IMR-90 (cell line): ENCODE measurements at regions not wholly inside any gene's neighbourhood (a gene's known extent, or its start where the extent isn't known, plus 50 kb on each side); places are given as distances from the start of the nearest gene placed in this dataset.

Source experiments
- ATAC-seq: fragments of 200-7000 bp; cut with Tn5 transposase; 2 replicates; pipeline ENCODE4 v1.9.1; 2020; ENCODE audit warnings: low read depth, mild to moderate bottlenecking, moderate library complexity
- BruUV-seq: library from RNA; stranded (reverse); fragments of 400-500 nt; replicated peaks from 2 replicates; lab custom pipeline; 2021; lab: Mats Ljungman, UMichigan
- CTCF ChIA-PET: fragments of 300-600 bp; formaldehyde crosslinking; extraction: SDS; loops from one replicate; lab custom pipeline; 2021; ENCODE audit warnings: antibody characterized with exemption; lab: Yijun Ruan, JAX
- POLR2A ChIA-PET: fragments of 300-600 bp; sonication (Branson Sonifier 250); formaldehyde crosslinking; loops from one replicate; lab custom pipeline; 2022; ENCODE audit warnings: antibody characterized with exemption; ENCODE audit not compliant: unreplicated experiment; lab: Charles Lee
- DNase-seq: peaks from one replicate; pipeline ENCODE4 v3.0.0; 2013
- H2AFZ ChIP-seq: replicated peaks from 2 replicates; pipeline ENCODE3; 2013; ENCODE audit warnings: low read length, mild to moderate bottlenecking; ENCODE audit not compliant: poor library complexity
- H2AK5ac ChIP-seq: 2 replicates; pipeline ENCODE4 v1.6.1; 2013; ENCODE audit warnings: low read depth, low read length, inconsistent platforms
- H2AK9ac ChIP-seq: replicated peaks from 2 replicates; pipeline ENCODE3; 2013; ENCODE audit warnings: mild to moderate bottlenecking, low read depth, low read length, moderate library complexity; ENCODE audit not compliant: poor library complexity
- H2BK120ac ChIP-seq: 2 replicates; pipeline ENCODE4 v1.6.1; 2013; ENCODE audit warnings: low read depth, low read length, inconsistent platforms
- H2BK15ac ChIP-seq: 3 replicates; pipeline ENCODE4 v1.6.1; 2013; ENCODE audit warnings: low read depth, low read length, inconsistent platforms
- H2BK20ac ChIP-seq: 2 replicates; pipeline ENCODE4 v1.6.1; 2013; ENCODE audit warnings: low read depth, mild to moderate bottlenecking, inconsistent platforms, low read length, moderate library complexity
- H2BK5ac ChIP-seq: 2 replicates; pipeline ENCODE4 v1.6.1; 2013; ENCODE audit warnings: mild to moderate bottlenecking, low read depth, low read length, inconsistent platforms; ENCODE audit not compliant: poor library complexity, severe bottlenecking
- H3K14ac ChIP-seq: replicated peaks from 2 replicates; pipeline ENCODE4 v1.6.1; 2013; ENCODE audit warnings: low read depth, low read length, inconsistent platforms
- H3K18ac ChIP-seq: 2 replicates; pipeline ENCODE4 v1.6.1; 2013; ENCODE audit warnings: low read depth, low read length, control low read depth
- H3K23ac ChIP-seq: 2 replicates; pipeline ENCODE4 v1.6.1; 2013; ENCODE audit warnings: low read depth, low read length, inconsistent platforms
- H3K27ac ChIP-seq: 2 replicates; pipeline ENCODE4 v1.5.1; 2013; ENCODE audit warnings: mild to moderate bottlenecking, control low read depth, low read length; ENCODE audit not compliant: insufficient read depth
- H3K27me3 ChIP-seq: 2 replicates; pipeline ENCODE4 v1.6.1; 2013; ENCODE audit warnings: low read length; ENCODE audit not compliant: control insufficient read depth, insufficient read depth
- H3K36me3 ChIP-seq: 2 replicates; pipeline ENCODE4 v1.6.1; 2013; ENCODE audit warnings: low read length, mixed read lengths; ENCODE audit not compliant: control insufficient read depth, insufficient read depth
- H3K4ac ChIP-seq: 2 replicates; pipeline ENCODE4 v1.6.1; 2013; ENCODE audit warnings: low read depth, low read length, inconsistent platforms
- H3K4me1 ChIP-seq: 2 replicates; pipeline ENCODE4 v1.6.1; 2013; ENCODE audit warnings: low read length, mixed read lengths; ENCODE audit not compliant: control insufficient read depth, insufficient read depth
- H3K4me2 ChIP-seq: 2 replicates; pipeline ENCODE4 v1.6.1; 2013; ENCODE audit warnings: low read depth, mild to moderate bottlenecking, control low read depth, low read length, moderate library complexity
- H3K4me3 ChIP-seq: 2 replicates; pipeline ENCODE4 v1.5.1; 2013; ENCODE audit warnings: low read depth, mild to moderate bottlenecking, control low read depth, low read length, moderate library complexity; ENCODE audit not compliant: insufficient read depth
- H3K56ac ChIP-seq: 2 replicates; pipeline ENCODE4 v1.6.1; 2013; ENCODE audit warnings: low read length, inconsistent platforms; ENCODE audit not compliant: insufficient read depth; ENCODE audit errors: extremely low read depth
- H3K79me1 ChIP-seq, 2 experiments: 2 replicates each; pipeline ENCODE4 v1.6.1; 2013; ENCODE audit warnings: low read length in 2 of 2, inconsistent platforms in 1 of 2, low read depth in 1 of 2
- H3K9ac ChIP-seq: 2 replicates; pipeline ENCODE4 v1.6.1; 2013; ENCODE audit warnings: low read depth, low read length, control low read depth
- H3K9me1 ChIP-seq: 2 replicates; pipeline ENCODE4 v1.6.1; 2013; ENCODE audit warnings: low read length, inconsistent platforms; ENCODE audit not compliant: insufficient read depth
- H3K9me3 ChIP-seq: 2 replicates; pipeline ENCODE4 v1.6.1; 2013; ENCODE audit warnings: low read length; ENCODE audit not compliant: control insufficient read depth, insufficient read depth
- H4K20me1 ChIP-seq: 2 replicates; pipeline ENCODE4 v1.6.1; 2013; ENCODE audit warnings: low read length, inconsistent platforms; ENCODE audit not compliant: insufficient read depth
- H4K5ac ChIP-seq: 2 replicates; pipeline ENCODE4 v1.6.1; 2013; ENCODE audit warnings: mild to moderate bottlenecking, low read depth, low read length, control low read depth
- H4K8ac ChIP-seq, 2 experiments: 2 replicates each; pipeline ENCODE4 v1.6.1; 2013; ENCODE audit warnings: low read depth in 2 of 2, low read length in 2 of 2, control low read depth in 1 of 2, inconsistent platforms in 1 of 2
- H4K91ac ChIP-seq: 2 replicates; pipeline ENCODE4 v1.6.1; 2013; ENCODE audit warnings: low read depth, low read length, inconsistent platforms; ENCODE audit not compliant: insufficient read depth
- BHLHE40 ChIP-seq: fragments of 150-350 bp; IDR thresholded peaks from 2 replicates; pipeline ENCODE4 v1.6.1; 2016; ENCODE audit warnings: mild to moderate bottlenecking, low read depth, low read length
- CEBPB ChIP-seq: IDR thresholded peaks from 2 replicates; pipeline ENCODE4 v1.6.1; 2012; ENCODE audit warnings: low read depth, low read length, improper control_type of control experiment
- MAZ ChIP-seq: IDR thresholded peaks from 2 replicates; pipeline ENCODE4 v1.6.1; 2012; ENCODE audit warnings: low read depth, mild to moderate bottlenecking, low read length, improper control_type of control experiment, moderate library complexity, borderline replicate concordance
- MXI1 ChIP-seq: IDR thresholded peaks from 2 replicates; pipeline ENCODE4 v1.6.1; 2012; ENCODE audit warnings: low read depth, mild to moderate bottlenecking, low read length, moderate library complexity, borderline replicate concordance
- NFE2L2 ChIP-seq: fragments of 150-350 bp; IDR thresholded peaks from 2 replicates; pipeline ENCODE4 v1.6.1; 2016; ENCODE audit warnings: low read depth, mild to moderate bottlenecking, low read length
- POLR2A ChIP-seq: IDR thresholded peaks from 2 replicates; pipeline ENCODE4 v1.6.1; 2012; ENCODE audit warnings: mild to moderate bottlenecking, low read depth, low read length
- RAD21 ChIP-seq: IDR thresholded peaks from 2 replicates; pipeline ENCODE4 v1.6.1; 2012; ENCODE audit warnings: low read length, improper control_type of control experiment
- SMC3 ChIP-seq: fragments of 150-350 bp; IDR thresholded peaks from 2 replicates; pipeline ENCODE4 v1.6.1; 2016; ENCODE audit warnings: low read depth, mild to moderate bottlenecking, antibody characterized with exemption, low read length, moderate library complexity
- WGBS, 2 experiments: methylation state at CpG; one replicate each; pipeline versions ENCODE4 v1.1.5 to v1.1.7; 2013; ENCODE audit warnings: missing lambda C conversion rate in 2 of 2; ENCODE audit not compliant: insufficient read length in 1 of 2; ENCODE audit errors: extremely low coverage in 2 of 2; 5-methylcytosine and 5-hydroxymethylcytosine counted together
- dilution Hi-C: fragments of 300-500 bp; cut with HindIII; formaldehyde crosslinking; loops from one replicate; pipeline ENCODE4 v1.14.3; 2018; ENCODE audit warnings: low sequenced_read_pairs; ENCODE audit not compliant: unreplicated experiment
- in situ Hi-C: fragments of 300-500 bp; cut with MboI; formaldehyde crosslinking; loops from 3 replicates; pipeline ENCODE4 v1.14.3; 2019; ENCODE audit warnings: low sequenced_read_pairs, inconsistent platforms, mixed read lengths
- intact Hi-C: fragments of 100-400 bp; cut with micrococcal nuclease; formaldehyde crosslinking; loops from 2 replicates; pipeline ENCODE4 v1.10.0; 2022
- TF ChIP-seq, protein P1 (sequence below): fragments of 150-350 bp; IDR thresholded peaks from 2 replicates; pipeline ENCODE4 v1.6.1; 2016; ENCODE audit warnings: low read depth, mild to moderate bottlenecking, low read length, moderate library complexity, borderline replicate concordance
- TF ChIP-seq, protein P2 (sequence below): conservative IDR thresholded peaks from 2 replicates; pipeline ENCODE4 v1.5.1; 2012; ENCODE audit warnings: mild to moderate bottlenecking, low read depth, low read length, improper control_type of control experiment

DNA sequence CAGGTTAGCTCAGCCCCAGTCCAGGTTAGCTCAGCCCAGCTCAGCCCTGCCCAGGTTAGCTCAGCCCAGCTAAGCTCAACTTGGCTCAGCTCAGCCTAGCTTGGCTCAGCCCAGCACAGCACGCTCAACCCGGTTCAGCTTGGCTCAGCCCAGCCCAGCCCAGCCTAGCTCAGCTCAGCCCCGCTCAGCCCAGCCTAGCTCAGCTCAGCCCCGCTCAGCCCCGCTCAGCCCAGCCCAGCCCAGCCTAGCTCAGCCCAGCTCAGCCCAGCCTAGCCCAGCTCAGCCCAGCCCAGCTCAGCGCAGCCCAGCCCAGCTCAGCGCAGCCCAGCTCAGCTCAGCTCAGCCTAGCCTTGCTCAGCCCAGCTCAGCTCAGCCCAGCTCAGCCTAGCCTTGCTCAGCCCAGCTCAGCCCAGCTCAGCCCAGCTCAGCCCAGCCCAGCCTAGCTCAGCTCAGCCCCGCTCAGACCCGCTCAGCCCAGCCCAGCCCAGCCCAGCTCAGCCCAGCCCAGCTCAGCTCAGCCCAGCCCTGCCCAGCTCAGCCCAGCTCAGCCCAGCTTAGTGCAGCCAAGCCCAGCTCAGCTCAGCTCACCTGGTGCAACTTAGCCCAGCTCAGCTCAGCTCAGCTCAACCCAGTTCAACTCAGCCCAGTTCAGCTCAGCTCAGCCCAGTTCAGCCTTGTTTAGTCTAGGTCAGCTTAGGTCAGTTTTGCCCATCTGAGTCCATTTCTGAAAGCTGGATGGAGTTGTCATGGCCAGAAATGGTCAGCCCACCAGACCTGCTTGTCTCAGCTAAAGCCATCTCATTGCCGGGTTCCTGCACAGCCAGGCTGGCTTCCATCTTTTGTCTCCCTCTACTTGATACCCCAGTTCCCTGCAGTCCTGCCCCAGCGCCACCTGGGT is 333.6 kb downstream of the TMEM121 start (continued):
- TF ChIP-seq POLR2A: no peak

DNA sequence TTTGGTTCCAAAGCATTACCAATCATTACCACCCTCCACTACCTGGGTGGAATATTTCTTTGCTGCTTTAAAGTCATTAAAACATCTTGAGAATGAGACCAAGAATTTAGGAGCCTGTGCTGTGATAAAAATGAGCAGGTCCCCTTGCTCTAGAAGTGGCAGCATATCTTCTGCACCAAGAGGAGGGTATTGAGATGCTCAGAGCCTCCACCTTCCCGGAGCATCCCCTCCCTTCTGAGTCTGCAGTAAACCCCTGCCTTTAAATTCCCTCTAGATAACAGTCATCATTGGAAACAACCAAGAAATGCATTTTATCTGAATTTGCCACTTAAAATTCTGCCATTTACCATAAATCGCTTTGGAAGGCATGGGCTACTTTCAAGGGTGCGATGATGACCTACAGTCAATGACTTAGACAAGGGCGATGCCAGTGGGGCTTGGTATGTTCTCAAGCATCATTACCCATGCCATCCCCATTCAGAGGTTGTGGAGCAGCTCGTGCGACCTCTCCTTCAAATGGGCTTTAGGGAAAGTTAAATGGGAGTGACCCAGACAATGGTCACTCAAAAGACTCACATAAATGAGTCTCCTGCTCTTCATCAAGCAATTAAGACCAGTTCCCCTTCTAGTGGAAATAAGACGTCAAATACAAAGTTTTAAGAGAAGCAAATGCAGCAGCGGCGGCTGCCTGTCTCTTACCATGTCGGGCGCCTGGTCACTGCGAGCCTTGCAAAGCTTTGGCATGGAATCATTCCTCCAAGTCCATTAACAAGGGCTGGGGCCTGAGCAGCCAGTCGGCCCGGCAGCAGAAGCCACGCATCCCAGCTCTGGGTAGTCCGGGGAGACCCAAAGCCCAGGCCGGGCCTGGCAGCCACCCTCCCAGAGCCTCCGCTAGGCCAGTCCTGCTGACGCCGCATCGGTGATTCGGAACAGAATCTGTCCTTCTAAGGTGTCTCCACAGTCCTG is 334.5 kb downstream of the TMEM121 start:
- no peaks in the 10 kb centered on the region for H4K20me1 ChIP-seq
- no peak for DNase-seq
- H2AFZ ChIP-seq: no peak overlapping the region
- in situ Hi-C loops (no loop called here), dilution Hi-C loops (no loop called here), intact Hi-C loops (no loop called here)
- no peak overlapping the region for H3K27ac ChIP-seq
- H3K36me3 ChIP-seq: no peaks in the 10 kb centered on the region
- no peak overlapping the region for H3K9ac ChIP-seq
- no TSS peak for BruUV-seq
- no peak overlapping the region for H3K4me2 ChIP-seq
- no peak for ATAC-seq
- no peak overlapping the region for H4K91ac ChIP-seq
- CTCF ChIA-PET: no interaction called here
- no peak overlapping the region for H2BK120ac ChIP-seq
- H3K4me3 ChIP-seq: no peak overlapping the region
- H2BK5ac ChIP-seq: no peak overlapping the region
- no peak overlapping the region for H4K8ac ChIP-seq
- H2AK9ac ChIP-seq: no peak overlapping the region
- 86% methylated on average over 16 of the region's 22 CpGs; no CpG with 5 or more reads in 1 of the 2 experiments for WGBS, 2 experiments
- H4K5ac ChIP-seq: no peak overlapping the region
- H2BK20ac ChIP-seq: no peak overlapping the region
- no peak overlapping the region for H2BK15ac ChIP-seq
- no peaks in the 10 kb centered on the region for H3K27me3 ChIP-seq
- POLR2A ChIA-PET: no interaction called here
- H3K14ac ChIP-seq: no peak overlapping the region
- no peaks in the 10 kb centered on the region for H3K4me1 ChIP-seq
- peaks cover 76% of the 10 kb centered on the region for H3K9me3 ChIP-seq
- H2AK5ac ChIP-seq: no peak overlapping the region
- no peak overlapping the region for H3K4ac ChIP-seq
- no peaks in the 10 kb centered on the region for H3K9me1 ChIP-seq
- H3K18ac ChIP-seq: no peak overlapping the region
- H3K56ac ChIP-seq: no peak overlapping the region
- H3K79me1 ChIP-seq: no peaks in the 10 kb centered on the region
- no peak overlapping the region for H3K23ac ChIP-seq
- TF ChIP-seq MAZ: no peak
- TF ChIP-seq RAD21: no peak
- no peak for TF ChIP-seq POLR2A
- TF ChIP-seq CEBPB: no peak
- TF ChIP-seq SMC3: no peak
- TF ChIP-seq NFE2L2: no peak
- TF ChIP-seq BHLHE40: no peak
- TF ChIP-seq, protein P1, sequence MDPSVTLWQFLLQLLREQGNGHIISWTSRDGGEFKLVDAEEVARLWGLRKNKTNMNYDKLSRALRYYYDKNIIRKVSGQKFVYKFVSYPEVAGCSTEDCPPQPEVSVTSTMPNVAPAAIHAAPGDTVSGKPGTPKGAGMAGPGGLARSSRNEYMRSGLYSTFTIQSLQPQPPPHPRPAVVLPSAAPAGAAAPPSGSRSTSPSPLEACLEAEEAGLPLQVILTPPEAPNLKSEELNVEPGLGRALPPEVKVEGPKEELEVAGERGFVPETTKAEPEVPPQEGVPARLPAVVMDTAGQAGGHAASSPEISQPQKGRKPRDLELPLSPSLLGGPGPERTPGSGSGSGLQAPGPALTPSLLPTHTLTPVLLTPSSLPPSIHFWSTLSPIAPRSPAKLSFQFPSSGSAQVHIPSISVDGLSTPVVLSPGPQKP: no peak
- no peak for TF ChIP-seq MXI1
- TF ChIP-seq, protein P2, sequence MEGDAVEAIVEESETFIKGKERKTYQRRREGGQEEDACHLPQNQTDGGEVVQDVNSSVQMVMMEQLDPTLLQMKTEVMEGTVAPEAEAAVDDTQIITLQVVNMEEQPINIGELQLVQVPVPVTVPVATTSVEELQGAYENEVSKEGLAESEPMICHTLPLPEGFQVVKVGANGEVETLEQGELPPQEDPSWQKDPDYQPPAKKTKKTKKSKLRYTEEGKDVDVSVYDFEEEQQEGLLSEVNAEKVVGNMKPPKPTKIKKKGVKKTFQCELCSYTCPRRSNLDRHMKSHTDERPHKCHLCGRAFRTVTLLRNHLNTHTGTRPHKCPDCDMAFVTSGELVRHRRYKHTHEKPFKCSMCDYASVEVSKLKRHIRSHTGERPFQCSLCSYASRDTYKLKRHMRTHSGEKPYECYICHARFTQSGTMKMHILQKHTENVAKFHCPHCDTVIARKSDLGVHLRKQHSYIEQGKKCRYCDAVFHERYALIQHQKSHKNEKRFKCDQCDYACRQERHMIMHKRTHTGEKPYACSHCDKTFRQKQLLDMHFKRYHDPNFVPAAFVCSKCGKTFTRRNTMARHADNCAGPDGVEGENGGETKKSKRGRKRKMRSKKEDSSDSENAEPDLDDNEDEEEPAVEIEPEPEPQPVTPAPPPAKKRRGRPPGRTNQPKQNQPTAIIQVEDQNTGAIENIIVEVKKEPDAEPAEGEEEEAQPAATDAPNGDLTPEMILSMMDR: no peak
